ENCODE measurements at regions not wholly inside any gene's neighbourhood (a gene's known extent, or its start where the extent isn't known, plus 50 kb on each side); places are given as distances from the start of the nearest gene placed in this dataset.

DNA sequence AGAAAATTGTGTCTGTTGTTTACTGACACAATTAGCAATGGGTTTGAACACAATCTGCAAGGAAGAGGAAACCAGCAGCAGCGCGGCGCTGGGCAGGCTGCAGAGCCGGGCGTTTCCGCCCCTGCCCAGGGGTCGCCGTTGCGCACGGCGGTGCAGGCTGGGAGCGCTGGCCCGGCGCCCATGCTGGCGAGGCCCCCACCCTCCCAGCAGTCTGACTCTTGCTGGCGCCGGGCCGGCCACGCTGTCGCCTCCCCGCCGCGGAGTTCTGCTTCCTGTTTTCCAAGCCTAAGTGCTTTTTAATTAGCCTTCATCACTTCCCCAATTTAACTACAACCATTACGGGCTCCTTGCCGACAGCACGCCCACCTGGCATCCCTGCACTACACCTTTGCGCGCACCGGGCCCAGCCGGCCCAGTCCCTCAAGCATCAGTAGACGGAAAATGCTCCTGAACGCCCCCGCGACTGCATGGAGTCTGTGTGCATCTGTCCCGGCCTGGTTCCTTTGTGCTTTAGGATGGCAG, 212.1 kb downstream of the GXYLT1 start (continued):
- peak; percentile 53; the same call in 1 of the 2 replicates for TF ChIP-seq CTBP1 (IDR thresholded peaks at IDR 0.05; ENCODE audit: borderline replicate concordance)
- no peak for TF ChIP-seq SAP30 (IDR thresholded peaks at IDR 0.05; ENCODE audit: borderline replicate concordance, insufficient read depth, low read depth, low read length, poor library complexity, severe bottlenecking)
- no peak for TF ChIP-seq CCAR2 (IDR thresholded peaks at IDR 0.05; ENCODE audit: low read depth, low read length)

- in situ Hi-C loops (cut with MboI) = no loop called here
- no peaks in the 10 kb centered on the region for H3K79me2 ChIP-seq (ENCODE audit: control insufficient read depth, insufficient read depth, low read length)
- CTCF ChIA-PET (ENCODE audit: low intra/inter-chr PET ratio) = no interaction called here
- H3K9me1 ChIP-seq (ENCODE audit: control insufficient read depth, insufficient read depth, low read length) = no peaks in the 10 kb centered on the region
- ATAC-seq = no peak
- no peak for FAIRE-seq
- no TSS peak for BruUV-seq (replicated peaks)
- DNase-seq (ENCODE audit: extremely low read depth in 1 of 4, low spot score in 3 of 4) = no peak
- intact Hi-C loops (cut with micrococcal nuclease) = no loop called here
- H3K36me3 ChIP-seq (ENCODE audit: control insufficient read depth, insufficient read depth, low read length) = no peaks in the 10 kb centered on the region
- no peak overlapping the region for H2AFZ ChIP-seq (ENCODE audit: low read depth, low read length)
- no peak overlapping the region for H3K4me2 ChIP-seq (ENCODE audit: insufficient read depth, low read length)
- no peaks in the 10 kb centered on the region for H3K9me3 ChIP-seq (replicated peaks; ENCODE audit: control insufficient read depth, insufficient read depth, low read depth, low read length)
- no peaks in the 10 kb centered on the region for H4K20me1 ChIP-seq (replicated peaks; ENCODE audit: control insufficient read depth, insufficient read depth, low read length)
- peaks cover 0 to 6% of the 10 kb centered on the region in 2 experiments; a peak in 2 of 5 replicates for H3K4me1 ChIP-seq (replicated peaks in 1 of 2; ENCODE audit: control insufficient read depth in 2 of 2, insufficient read depth in 2 of 2, low read length in 2 of 2)
- no peak overlapping the region for H3K4me3 ChIP-seq
- WGBS (ENCODE audit: insufficient coverage, low coverage, missing lambda C conversion rate) = 2% methylated on average over 7 of the region's 7 CpGs
- POLR2A ChIA-PET = no interaction called here
- no peaks in the 10 kb centered on the region; a peak in 1 of 5 replicates for H3K27me3 ChIP-seq (ENCODE audit: control insufficient read depth in 2 of 2, insufficient read depth in 2 of 2, low read length in 2 of 2)
- no peak overlapping the region for H3K27ac ChIP-seq (ENCODE audit: extremely low read depth, low read depth, low read length)
- H3K9ac ChIP-seq (ENCODE audit: insufficient read depth in 1 of 2, low read depth in 2 of 2, low read length in 2 of 2) = no peak overlapping the region
- TF ChIP-seq ZBTB33 (CRISPR knock-in tag; IDR thresholded peaks at IDR 0.05) (no peak), ZNF583 (CRISPR knock-in tag; IDR thresholded peaks at IDR 0.05) (no peak), RB1 (IDR thresholded peaks at IDR 0.05; ENCODE audit: low read depth) (no peak), NONO (IDR thresholded peaks at IDR 0.05; ENCODE audit: low read depth in 2 of 2, low read length in 1 of 2) (no peak)
- TF ChIP-seq, protein P1, sequence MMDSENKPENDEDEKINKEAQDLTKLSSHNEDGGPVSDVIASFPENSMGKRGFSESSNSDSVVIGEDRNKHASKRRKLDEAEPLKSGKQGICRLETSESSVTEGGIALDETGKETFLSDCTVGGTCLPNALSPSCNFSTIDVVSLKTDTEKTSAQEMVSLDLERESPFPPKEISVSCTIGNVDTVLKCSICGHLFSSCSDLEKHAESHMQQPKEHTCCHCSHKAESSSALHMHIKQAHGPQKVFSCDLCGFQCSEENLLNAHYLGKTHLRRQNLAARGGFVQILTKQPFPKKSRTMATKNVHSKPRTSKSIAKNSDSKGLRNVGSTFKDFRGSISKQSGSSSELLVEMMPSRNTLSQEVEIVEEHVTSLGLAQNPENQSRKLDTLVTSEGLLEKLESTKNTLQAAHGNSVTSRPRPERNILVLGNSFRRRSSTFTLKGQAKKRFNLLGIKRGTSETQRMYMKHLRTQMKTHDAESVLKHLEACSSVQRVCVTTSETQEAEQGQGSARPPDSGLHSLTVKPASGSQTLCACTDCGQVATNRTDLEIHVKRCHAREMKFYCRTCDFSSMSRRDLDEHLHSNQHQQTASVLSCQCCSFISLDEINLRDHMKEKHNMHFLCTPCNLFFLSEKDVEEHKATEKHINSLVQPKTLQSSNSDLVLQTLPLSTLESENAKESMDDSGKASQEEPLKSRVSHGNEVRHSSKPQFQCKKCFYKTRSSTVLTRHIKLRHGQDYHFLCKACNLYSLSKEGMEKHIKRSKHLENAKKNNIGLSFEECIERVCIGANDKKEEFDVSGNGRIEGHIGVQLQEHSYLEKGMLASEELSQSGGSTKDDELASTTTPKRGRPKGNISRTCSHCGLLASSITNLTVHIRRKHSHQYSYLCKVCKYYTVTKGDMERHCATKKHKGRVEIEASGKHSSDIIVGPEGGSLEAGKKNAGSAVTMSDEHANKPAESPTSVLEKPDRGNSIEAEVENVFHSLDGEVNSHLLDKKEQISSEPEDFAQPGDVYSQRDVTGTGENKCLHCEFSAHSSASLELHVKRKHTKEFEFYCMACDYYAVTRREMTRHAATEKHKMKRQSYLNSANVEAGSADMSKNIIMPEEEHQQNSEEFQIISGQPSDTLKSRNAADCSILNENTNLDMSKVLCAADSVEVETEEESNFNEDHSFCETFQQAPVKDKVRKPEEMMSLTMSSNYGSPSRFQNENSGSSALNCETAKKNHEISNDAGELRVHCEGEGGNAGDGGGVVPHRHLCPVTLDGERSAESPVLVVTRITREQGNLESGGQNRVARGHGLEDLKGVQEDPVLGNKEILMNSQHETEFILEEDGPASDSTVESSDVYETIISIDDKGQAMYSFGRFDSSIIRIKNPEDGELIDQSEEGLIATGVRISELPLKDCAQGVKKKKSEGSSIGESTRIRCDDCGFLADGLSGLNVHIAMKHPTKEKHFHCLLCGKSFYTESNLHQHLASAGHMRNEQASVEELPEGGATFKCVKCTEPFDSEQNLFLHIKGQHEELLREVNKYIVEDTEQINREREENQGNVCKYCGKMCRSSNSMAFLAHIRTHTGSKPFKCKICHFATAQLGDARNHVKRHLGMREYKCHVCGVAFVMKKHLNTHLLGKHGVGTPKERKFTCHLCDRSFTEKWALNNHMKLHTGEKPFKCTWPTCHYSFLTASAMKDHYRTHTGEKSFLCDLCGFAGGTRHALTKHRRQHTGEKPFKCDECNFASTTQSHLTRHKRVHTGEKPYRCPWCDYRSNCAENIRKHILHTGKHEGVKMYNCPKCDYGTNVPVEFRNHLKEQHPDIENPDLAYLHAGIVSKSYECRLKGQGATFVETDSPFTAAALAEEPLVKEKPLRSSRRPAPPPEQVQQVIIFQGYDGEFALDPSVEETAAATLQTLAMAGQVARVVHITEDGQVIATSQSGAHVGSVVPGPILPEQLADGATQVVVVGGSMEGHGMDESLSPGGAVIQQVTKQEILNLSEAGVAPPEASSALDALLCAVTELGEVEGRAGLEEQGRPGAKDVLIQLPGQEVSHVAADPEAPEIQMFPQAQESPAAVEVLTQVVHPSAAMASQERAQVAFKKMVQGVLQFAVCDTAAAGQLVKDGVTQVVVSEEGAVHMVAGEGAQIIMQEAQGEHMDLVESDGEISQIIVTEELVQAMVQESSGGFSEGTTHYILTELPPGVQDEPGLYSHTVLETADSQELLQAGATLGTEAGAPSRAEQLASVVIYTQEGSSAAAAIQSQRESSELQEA (IDR thresholded peaks at IDR 0.05; ENCODE audit: low read depth) = no peak
Measured at GRCh38 chr12:41930866-41931437, 213.7 kb downstream of the GXYLT1 start.

Measured in K562 (cell line).